ENCODE measurements at regions not wholly inside any gene's neighbourhood (a gene's known extent, or its start where the extent isn't known, plus 50 kb on each side); places are given as distances from the start of the nearest gene placed in this dataset.

- no peak for DNase-seq (ENCODE audit: low spot score)
Measured at GRCh38 chr21:14722841-14723483, 176.8 kb upstream of the SAMSN1 start.

DNA sequence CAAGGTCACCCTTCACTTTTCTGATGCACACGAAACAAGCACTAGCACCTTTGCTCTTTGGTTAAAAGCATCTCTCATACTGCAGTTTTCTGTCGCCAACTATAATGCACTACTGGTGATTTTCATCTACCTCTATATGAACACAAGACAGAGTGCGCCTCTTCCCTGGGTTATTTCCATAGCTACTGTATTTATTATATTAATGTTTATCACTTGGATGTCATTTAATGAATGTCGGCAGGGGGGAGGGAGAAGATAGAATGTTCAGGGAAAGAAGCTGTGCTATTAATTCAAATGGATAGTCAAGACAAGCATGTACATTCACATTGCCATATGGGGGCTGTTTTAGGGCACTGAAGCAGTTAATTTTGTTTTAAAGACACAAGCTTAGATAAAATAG, 174.1 kb upstream of the SAMSN1 start:
- no peak for DNase-seq (ENCODE audit: low spot score)

DNA sequence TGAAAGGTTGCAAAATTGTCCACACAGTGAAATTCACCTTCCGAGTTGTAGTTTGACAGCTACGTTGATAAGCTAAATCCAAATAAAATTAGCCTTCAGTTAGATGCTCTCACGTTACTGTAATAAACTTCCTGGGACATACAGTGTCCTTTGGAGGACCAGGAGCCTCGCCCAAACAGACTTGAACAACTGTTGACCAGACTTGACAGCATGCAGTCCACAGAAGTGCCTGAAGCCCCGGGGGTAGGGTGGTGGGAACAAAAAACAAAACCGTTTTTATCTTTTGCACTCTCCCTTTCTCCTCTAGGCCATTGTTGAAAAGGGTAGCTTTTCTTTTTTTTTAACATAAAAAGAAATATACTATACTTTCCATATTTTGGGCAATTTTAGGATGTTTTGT, 172.8 kb upstream of the SAMSN1 start:
- no peak for DNase-seq (ENCODE audit: low spot score)

DNA sequence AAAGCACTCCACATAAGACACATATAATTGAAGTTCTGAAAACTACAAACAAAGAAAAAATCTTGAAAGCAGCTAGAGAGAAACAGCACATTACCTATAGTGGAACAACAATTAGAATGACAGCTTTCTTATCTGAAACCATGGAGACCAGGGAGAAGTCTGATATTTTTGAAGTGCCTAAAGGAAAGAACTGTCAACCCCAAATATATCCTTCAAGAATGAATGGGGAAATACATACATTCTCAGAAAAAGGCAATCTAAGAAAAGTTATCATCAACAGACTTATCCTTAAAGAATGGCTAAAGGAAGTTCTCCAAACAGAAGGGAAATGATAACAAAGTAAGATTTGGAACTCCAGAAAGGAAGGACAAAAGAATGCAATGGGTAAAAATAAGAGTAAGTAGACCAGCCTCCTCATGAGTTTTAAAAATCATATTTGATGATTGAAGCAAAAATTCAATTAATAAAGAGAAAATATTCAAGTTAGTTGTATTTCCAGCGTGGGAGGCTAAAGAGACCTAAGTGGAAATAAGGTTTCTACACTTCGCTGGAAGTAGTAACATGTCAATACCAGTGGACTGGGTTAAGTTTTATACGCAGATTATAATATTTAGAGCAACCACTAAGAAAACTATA, 170.8 kb upstream of the SAMSN1 start:
- no peak for DNase-seq (ENCODE audit: low spot score)

- DNase-seq (ENCODE audit: low spot score), result no peak
Measured at GRCh38 chr21:14713109-14713508, 167.0 kb upstream of the SAMSN1 start.

GRCh38 chr21:14712121-14712715, 166.1 kb upstream of the SAMSN1 start:
- DNase-seq (ENCODE audit: low spot score), result no peak

GRCh38 chr21:14711287-14711686, 165.2 kb upstream of the SAMSN1 start:
- no peak for DNase-seq (ENCODE audit: low spot score)

GRCh38 chr21:14707511-14708020, 161.5 kb upstream of the SAMSN1 start:
- DNase-seq (ENCODE audit: low spot score), result no peak

DNA sequence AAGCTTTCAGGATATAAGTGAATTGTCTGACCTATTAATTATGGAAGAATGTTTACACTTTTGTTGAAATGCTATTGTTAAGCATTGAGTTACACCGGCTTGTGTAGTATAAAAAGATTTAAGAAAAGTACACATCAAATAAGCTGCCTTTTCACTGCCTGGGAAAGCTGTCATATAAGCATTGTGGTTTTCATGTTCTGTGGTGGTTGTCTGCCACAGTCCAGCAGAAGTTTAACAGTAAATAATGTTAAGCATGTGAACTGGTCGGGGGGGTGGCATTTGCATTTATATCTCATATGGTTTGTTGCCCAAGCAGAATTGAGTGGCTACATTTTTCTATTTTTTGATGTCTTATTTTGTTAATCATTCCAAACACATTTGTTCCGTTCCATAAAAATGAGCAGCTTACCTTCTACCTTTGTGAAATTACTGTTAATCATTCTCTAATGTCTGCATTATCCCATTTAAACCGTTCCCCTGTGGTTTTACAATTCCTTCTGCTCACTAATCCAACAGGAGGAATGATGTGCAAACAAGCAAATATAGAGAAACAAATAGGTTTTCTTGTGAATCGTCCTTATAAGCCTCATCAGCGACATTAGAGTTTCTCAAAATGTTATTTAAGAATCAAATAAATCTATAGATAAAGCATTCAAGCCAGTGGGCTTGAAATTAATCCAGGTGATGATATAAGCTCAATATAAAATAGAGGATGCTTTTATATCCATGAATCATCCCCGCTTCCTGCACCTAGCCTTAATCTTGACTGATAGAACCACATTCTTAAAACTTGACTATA, 160.8 kb upstream of the SAMSN1 start:
- DNase-seq (ENCODE audit: low spot score), result no peak

DNA sequence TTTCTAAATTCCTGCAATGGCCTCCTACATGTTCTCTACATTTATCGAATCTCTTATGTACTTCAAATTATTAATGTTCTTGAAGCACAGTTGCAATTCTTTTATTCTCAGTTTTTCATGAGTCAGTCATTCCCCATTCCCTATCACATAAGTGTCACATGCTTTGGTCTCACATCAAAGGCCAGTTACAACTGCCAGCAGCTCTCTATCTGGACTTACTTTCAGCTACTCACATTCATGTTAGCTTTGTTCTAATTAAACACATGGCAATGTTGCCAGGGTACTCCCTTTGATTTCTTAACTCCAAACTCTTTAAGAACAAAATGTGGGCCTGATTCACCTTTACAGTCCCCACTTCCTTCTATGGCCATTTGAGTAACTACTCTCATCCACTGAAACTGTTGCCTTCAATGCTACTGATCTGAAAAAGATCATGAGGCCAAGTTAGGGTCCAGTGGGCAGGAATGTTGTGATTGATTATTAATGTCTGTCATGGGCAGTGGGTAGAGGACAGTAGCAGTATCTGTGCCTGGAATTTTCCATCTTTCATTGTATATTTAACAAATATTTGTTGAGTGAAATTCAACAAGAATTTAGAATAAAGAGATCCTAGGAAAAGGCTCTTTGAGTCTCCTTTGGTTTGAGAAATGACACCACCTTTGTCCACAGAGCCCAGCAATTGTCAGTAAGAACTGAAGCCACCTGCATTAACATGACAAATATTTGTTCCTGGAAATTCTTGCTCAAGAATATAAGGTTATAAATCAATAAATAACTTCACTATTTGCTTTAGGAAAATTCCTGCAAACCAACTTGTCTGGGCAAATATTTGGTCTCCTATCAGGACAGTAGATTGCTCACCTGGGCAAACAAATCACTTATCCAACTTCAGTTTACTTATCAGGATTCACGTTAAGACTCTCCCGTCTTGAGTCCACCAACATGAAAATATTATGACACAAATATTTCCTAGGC, 153.6 kb upstream of the SAMSN1 start:
- no peak for DNase-seq (ENCODE audit: low spot score)

- no peak for DNase-seq (ENCODE audit: low spot score)
Measured at GRCh38 chr21:14697769-14698168, 151.7 kb upstream of the SAMSN1 start.

DNA sequence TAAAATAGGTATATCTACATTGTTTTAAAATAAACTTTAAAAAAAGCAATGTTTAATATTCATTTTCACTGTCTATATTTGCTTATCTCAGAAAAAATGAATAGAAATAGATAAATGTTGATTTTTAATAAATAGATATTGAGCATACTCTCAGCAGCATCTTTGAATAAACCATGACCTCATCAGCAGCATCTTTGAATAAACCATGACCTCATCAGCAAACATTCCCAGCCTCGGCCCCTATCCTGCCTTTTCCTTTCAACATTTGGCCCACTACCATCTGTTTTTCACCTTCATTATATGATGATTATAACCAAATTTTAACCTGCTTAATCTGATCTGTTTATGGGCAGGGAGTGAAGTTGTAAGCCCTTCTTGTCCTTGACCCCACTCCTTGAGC, 148.7 kb upstream of the SAMSN1 start:
- DNase-seq (ENCODE audit: low spot score), result no peak

DNA sequence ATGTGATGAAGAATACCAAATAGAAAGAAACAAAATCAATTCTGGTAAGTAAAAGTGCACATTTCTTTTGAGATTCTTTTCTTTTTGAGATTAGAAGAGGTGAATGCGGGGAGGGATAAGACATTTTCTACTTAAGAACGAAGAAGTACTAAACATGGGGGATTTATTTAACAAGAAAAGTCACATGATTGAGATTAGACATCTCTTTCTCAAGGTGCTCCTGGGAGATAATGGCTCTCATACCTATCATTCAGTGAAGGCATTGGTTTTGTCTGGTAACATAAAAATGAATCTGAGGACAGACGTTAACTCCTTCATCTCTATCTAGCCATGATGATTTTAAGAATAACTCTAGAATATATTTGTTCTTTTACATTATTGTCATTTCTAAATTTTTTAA, 147.9 kb upstream of the SAMSN1 start:
- no peak for DNase-seq (ENCODE audit: low spot score)

DNA sequence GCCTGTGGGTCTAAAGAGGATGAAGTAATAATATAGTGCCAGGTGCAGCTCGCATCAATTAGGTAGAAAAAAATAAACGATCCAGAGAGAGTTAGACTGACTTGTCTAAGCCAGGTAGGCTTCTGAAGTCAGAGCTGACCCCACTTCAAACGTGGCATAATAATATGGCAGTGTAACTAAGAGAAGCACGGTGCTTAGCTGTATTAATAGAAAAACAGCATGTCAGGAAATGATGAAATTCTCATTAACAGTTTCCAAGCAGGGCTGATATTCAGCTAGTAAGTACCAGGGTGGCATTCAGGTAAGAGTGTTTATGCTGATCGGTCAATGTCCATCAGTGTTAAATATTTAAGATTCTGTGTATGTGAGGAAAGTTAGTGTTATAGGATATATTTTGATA, 145.8 kb upstream of the SAMSN1 start:
- DNase-seq (ENCODE audit: low spot score), result no peak

GRCh38 chr21:14690886-14691285, 144.8 kb upstream of the SAMSN1 start:
- no peak for DNase-seq (ENCODE audit: low spot score)

DNA sequence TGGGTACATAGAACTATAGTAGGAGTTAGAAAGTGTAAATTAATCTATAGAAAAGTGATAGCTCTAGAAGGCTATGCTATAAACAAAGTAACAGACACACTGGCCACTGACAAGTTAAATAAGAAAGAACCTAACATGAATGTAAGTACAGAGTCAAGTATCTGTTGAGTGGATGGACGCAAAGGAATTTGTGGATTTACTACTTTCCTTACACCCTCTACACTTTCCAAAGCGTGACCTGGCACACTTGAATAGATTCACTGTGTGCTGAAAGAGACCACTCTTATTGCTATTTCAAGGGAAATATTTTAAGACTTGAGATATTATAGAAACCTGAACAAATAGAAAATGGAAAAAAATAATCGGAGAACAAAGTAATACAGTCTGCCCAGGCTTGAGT, 142.8 kb upstream of the SAMSN1 start:
- no peak for DNase-seq (ENCODE audit: low spot score)

GRCh38 chr21:14688412-14688811, 142.3 kb upstream of the SAMSN1 start:
- no peak for DNase-seq (ENCODE audit: low spot score)

DNA sequence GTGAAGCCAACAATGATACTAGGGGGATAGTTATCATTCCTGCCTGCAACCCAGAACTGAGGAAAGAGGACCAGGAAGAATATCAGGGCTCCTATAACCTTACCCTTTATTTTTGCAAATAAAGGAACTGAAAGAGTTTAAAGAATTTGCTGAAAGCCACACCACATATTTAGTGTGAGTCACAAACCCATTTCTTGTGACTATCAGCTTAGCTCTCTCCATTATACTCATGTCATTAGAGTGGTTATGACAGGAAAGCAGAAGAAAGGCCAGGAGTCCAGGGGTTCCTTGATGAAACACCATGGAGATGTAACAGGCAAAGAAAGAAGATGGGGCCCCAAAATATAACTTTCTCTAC, 141.1 kb upstream of the SAMSN1 start:
- DNase-seq (ENCODE audit: low spot score), result no peak

GRCh38 chr21:14686466-14687267, 140.6 kb upstream of the SAMSN1 start:
- no peak for DNase-seq (ENCODE audit: low spot score)

GRCh38 chr21:14685568-14685967, 139.5 kb upstream of the SAMSN1 start:
- no peak for DNase-seq (ENCODE audit: low spot score)

GRCh38 chr21:14684071-14684470, 138.0 kb upstream of the SAMSN1 start:
- DNase-seq (ENCODE audit: low spot score), result no peak

Measured in AG20443 (cell line).